GM19025 (cell line): ENCODE measurements at regions not wholly inside any gene's neighbourhood (a gene's known extent, or its start where the extent isn't known, plus 50 kb on each side); places are given as distances from the start of the nearest gene placed in this dataset.

ENCODE experiments used
- ATAC-seq: cut with Tn5 transposase; IDR thresholded peaks from one replicate; pipeline ENCODE4 v1.9.1; 2021; ENCODE audit warnings: mild to moderate bottlenecking, low read depth, moderate library complexity; ENCODE audit not compliant: unreplicated experiment

DNA sequence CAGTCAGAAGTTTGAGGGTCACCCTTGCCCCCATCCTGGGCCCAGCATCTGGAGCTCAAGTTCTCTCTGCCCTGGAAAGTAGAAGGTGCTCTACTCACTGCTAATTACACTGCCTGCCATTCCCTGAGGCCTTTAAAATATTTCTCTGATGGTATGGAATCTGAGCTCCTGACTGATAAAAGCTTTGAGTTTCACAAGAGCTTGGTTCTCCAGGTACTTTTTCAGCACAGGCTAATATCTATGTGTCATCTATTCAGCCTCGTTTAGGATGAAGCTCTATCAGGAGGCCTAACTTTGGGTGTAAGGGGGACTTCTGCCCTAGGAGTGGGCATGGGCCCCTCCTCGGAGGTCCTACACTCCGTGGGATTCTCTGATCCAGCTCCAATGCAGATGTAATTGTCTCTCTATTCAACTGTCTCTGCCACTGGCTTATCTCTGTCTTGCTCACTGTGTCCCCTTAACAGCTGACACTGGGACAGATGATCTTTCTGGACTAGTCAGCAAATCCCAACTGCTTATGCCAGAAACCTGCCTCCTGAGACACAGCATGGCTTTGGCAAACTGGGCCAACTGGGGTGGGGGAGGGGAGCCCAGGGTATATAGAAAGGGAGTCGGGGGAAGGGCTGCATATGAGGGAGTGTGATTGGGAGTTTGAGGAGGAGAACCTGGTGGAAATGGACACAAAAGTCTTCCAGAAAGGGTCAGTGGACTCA, 104.2 kb upstream of the GADD45A start:
- ATAC-seq = no peak

DNA sequence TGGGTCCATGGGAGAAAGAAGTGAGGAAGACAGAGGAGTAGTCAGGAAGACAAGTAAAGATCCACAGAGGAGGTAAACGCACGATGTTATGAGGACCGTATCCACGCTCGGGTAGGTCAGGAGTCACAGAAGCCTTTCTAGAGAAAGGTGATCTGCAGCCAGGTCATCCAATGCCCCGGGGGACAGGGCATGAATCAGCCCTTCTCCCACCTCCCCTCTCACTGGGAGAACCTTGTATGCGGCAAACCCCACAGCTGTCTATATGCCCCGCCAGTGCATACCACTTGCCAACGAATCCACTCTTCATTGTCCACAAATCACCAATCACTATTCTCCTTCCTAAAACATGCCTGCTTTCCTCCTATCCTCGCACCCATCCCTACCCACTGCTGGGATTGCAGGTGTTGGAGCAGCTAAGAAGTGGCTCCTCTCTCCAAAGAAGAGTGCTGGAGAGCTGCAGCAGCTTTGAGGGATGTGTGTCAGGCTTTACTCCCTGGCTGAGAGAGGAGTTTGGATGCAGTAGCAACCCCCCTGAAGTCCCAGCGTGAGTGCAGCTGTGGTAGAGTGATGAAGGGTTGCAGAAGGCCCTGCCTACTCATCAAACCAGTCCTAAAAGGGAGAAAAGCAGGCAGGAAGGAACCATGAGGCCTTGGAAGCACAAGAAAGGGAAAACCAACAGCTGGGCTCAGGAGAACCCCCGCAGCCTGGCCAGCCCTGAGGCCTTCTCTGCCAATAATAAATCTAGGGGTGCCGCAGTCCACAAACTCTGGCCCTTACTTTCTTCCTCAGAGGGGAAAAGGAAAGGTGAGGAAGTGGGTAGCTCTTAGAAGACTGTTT, 102.2 kb upstream of the GADD45A start:
- no peak for ATAC-seq

DNA sequence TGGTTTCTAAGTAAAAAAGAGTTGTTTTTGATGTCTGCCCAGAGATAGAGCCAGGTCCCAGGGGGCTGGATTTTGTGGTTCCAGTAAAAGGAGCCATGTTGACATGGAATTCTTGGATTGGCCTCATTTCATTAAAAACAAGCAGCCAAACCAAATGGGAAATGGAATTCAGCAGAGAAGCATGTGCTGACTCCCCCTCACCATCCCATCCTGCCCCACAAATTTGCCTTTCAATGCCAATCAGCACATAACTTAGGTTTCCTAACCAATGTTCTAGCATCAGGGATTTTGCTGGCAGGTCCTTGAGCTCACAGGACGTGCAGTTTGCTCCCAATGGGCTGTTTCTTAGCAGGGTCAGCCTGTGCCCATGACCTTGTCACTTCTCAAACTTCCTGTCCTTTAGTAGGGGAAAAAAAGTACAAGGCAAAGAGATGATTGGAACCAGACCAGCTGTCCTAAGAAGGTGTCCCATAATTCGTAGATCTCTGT, 101.5 kb upstream of the GADD45A start:
- no peak for ATAC-seq

DNA sequence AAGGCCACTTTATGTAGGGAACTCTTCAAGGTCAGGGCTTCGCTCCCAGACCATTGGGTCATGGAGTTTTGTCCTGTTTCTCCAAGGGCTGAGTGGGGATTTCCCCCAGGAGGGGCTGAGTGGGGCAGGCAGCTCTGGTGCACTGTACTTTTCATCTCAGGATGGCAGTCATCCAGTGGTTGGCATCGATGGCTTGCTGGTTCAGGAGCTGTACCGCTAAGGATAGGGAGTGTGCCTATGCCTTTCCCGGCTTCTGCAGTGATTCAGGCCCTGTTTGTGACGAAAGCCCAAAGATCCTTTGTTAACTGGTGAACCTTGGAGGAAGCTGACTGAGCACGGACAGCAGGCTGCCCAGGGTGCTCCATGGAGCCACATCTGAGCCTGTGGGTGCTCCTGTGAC, 100.1 kb upstream of the GADD45A start:
- no peak for ATAC-seq

DNA sequence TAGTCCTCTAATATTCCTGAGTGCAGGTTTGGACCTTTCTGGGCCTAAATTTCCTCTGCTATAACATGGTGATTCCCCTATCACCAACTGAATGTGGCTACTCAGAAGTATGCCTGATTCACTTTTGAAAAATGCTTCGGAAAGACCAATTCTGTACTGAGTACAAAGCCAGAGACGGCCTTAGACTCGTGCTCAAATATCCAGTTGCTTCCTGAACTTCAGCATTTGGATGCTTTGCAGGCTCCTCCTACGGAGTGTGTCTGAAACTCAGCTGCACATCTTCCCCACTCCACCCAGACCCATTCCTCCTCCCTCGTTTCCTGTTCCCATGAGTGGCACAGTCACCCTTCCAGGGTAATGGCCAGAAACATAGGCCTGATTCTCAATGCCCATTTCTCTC, 98.4 kb upstream of the GADD45A start:
- ATAC-seq = no peak

DNA sequence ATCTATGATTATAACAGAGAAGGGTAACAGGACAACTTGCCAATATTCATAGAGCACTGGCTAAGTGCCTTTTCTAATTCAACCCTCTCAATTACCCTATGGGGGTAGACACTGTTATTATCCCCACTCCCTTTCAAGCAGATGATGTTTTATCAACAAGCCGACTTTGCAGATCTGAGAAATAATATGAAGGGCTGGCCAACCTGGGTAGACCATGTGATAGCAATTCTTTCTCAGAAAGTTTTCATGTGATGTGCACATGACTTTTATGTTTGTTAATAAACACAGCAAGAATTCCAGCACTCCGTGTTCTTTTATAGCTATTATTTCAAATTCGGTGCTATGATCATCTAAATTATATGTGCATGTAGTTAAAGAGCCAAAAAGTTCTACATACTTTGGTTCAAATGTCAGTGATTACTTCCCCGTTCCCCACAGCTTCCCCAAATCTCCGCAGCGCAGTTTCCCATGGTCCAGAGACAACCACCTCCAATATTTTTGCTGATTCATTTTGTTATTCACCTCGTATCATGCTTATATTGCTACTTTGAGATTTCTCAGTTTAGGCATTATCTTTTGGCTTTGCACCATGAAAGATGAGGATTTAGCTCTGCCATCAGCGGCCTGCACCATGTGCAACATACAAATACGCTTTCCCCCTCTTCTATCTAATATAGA, 96.7 kb upstream of the GADD45A start:
- ATAC-seq = no peak

DNA sequence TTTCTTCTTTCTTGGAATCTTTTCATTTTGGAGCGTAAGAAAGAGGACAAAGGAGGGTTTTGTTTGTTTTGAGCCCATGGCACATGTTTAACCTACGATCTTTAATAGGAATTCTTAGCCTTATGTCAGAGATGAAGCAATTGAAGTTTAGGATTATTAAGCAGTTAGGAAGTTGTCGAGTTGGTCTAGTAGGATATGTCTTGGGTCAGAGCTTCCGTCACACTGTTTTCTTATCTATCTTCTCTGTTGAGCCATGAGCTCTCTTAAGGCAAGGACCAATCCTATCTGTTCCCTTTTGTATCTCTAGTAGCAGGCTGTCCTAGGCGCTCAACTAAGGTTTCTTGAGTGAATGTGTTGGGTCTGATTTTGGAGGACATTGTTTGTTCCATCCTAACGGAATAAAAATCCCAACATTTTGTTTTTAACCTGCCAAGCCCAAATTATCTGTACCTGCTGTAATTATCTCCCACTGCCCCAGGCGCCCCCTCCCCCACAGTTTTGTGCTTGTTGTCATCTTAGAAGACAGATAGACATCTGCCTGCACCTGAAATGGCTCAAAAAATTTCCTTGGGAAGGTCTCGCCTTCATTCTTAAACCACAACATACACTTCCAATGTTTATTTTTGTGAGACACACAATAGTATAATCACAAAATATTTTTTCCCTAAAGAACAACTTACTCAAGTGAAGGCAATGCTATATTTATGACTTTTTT, 95.3 kb upstream of the GADD45A start:
- no peak for ATAC-seq

DNA sequence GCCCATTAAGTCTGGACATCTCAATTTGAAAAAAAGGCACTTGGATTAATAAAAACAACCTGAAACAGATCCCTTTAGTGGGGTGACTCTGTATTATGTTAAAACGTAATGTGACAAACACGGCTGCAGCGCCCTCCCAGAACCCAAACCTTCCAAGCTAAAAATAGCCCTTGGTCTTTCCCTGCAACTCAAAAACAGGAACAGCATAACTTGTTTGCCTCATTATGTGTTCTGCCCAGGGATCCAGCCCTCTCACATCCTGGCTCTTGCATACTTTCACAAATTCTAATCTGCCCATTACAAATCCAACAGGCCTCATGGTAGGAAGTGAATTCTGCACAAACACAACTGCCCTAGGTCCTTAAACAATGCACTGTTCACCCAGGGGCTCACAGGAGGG, 94.7 kb upstream of the GADD45A start:
- ATAC-seq = no peak

DNA sequence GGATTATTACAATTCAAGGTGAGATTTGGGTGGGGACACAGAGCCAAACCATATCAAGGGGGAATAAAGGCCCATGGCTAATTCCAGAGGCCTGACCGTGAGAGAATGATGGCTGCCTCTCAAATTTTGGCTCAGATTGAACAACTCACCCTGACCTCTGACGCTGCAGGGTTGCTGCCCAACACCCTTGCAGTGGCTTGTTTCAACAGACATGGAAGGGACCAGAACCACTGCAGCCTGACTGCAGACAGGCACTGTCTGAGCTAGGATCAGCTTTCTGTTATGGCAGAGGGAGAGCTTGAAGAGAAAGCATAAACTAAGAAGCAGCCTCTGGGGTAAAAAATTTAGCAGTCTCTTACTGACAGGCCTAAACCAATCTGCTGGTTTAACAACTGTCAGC, 90.2 kb upstream of the GADD45A start:
- no peak for ATAC-seq

DNA sequence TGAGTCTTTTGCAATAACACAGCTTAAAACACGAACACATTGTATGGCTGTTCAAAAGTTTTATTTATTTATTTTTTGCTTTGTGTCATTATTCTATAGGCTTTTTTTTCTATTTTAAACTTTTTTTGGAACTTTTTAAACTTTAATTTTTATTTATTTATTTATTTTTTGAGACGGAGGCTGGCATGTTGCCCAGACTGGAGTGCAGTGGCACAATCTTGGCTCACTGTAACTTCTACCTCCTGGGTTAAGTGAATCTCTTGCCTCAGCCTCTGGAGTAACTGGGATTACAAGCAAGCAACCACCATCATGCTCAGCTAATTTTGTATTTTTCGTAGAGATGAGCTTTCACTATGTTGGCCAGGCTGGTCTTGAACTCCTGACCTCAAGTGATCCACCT, 88.3 kb upstream of the GADD45A start:
- ATAC-seq = no peak

DNA sequence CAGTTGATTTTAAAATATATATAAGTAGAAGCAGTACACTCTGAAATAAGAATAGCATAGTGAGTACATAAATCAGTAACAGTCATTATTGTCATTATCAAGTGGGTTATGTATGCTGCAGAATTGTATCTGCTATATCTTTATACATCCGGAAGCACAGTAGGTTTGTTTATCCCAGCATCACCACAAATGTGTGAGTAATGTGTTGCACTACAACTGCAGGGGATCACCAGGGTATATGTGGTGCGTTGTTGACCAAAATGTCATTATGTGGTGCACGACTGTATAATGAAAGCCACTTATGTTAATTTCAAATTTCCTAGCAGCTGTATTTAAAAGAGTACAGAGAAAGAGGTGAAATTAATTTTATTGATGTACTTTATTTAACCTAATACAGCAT, 87.7 kb upstream of the GADD45A start:
- no peak for ATAC-seq

DNA sequence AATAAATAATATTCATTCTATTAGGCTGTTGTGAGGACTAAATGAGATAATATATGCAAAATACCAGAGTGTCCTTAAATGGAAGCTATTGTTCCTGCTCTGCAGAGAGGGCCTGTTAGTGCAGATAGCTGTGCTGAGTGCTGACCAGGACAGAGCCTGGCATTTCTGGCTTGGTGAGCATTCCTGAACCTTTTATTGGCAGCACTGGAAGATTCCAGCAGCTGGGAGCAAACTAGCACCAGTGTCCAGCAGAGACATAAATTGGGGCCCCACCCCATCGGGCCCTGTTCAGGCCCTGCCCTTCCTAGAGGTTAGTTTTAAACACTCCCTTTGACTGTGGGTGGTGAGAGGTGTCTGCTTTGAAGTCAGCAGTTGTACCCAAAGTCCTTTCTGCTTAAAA, 85.9 kb upstream of the GADD45A start:
- no peak for ATAC-seq

DNA sequence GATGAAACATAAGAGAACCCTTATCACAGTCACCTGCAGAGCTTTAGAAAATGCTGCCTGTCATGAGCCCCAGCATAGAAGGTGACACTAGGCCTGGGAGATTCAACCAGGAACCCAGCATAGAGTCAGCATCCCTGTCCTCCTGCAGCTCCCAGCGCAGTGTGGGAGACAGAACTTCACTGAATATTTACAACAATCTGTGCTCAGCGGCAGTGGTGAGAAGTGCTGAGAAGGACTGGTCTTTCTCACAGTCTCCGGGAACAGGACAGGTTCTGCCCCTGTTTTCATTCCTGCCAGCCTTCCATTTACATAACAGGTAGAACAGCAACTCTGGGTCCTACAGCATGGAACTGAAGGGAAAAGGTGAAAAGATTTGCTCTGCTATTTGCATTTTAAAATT, 83.5 kb upstream of the GADD45A start:
- ATAC-seq = no peak

DNA sequence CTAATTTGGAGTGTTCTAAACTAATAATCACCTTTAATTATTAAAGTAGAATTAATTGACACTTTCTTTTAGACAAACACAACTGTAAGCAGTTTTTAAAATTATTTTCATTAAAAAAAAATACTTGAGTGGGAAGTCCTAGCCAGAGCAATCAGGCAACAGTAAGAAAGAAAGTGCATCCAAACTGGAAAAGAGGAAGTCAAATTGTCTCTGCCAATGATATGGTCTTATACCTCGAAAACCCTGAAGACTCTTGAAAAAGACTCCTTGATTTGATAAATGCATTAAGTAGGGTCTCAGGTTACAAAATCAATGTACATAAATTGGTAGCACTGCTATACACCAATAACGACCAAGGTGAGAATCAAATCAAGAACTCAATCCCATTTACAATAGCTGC, 83.0 kb upstream of the GADD45A start:
- ATAC-seq = no peak

DNA sequence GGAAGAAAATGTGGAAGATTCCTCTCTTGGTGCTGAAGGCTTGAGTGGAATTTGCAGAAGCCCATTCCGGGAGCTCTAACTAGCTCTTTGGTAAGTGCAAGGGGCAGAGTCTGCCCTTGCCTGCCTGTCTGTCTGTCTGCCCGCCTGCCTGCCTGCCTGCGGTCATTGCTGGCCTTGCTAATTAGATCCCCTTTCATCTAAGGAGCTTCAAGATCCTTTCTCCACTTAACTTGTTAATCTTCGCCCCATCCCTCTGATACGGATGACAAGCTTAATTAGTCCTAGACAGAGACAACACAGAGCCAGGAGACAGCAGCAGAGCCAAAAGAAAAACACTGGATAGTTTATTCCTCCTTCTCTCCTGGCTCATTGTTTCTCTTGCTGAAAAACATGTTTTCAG, 80.2 kb upstream of the GADD45A start:
- ATAC-seq = no peak

DNA sequence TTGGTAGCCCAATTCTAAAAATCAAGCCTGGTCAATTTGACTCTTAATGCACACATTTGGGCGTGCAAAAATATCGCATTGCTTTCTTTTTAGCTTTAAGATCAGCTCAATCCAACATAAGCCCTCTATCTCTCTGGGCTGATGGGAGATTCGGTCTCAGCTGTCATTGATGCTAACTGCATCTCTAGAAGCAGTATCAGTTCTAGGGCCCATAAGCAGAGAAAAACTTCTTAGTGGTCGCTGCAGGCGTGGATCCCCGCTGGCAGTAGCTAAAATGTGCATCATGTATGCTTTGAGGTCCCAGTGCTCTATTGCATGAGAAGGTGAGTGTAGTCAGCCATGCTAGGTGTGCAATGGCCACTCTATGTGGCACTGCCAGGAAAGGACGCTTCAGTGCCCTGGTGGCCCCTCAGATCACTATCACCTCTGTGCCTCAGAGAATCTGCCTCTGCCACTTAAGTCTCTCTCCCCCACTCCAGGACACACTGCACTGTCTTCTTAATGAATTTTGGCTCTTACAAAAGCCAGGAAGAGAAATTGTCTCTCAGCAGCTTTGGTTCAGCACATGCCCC, 79.7 kb upstream of the GADD45A start:
- no peak for ATAC-seq

DNA sequence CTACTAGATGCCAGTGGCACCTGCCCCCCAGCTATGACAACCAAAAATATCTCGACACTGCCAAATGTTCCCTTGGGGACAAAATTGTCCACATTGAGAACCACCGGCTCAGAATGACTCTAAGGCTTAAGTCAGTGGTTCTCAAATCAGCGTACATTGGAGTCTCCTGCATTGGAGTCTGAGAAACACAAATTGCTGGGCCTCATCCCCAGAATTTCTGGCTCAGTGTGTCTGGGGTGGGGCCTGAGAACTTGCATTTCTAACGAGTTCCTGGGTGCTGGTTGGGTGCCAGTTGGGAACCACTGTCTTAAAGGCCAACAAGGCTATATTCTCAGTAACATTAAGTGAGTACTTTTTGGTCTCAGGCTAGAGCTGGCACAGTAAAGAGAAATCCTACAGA, 77.7 kb upstream of the GADD45A start:
- no peak for ATAC-seq

DNA sequence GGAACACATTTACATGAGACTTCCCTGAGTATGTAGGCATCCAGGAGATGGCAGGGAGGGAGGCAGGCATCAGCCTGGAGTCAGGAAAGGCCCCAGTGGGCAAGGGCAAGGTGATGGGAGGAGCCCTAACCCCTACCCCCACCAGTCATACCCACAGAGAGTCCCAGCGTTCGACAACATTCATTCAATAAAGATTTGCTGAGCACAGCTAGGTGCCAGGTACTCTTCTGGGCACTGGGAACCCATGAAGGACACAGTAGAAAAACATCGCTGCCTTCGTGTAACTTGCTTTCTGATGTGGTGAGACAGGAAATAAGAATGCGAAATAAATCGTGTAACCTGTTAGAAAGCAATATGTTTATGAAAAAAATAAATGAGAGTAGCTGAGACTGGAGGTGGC, 77.3 kb upstream of the GADD45A start:
- no peak for ATAC-seq

DNA sequence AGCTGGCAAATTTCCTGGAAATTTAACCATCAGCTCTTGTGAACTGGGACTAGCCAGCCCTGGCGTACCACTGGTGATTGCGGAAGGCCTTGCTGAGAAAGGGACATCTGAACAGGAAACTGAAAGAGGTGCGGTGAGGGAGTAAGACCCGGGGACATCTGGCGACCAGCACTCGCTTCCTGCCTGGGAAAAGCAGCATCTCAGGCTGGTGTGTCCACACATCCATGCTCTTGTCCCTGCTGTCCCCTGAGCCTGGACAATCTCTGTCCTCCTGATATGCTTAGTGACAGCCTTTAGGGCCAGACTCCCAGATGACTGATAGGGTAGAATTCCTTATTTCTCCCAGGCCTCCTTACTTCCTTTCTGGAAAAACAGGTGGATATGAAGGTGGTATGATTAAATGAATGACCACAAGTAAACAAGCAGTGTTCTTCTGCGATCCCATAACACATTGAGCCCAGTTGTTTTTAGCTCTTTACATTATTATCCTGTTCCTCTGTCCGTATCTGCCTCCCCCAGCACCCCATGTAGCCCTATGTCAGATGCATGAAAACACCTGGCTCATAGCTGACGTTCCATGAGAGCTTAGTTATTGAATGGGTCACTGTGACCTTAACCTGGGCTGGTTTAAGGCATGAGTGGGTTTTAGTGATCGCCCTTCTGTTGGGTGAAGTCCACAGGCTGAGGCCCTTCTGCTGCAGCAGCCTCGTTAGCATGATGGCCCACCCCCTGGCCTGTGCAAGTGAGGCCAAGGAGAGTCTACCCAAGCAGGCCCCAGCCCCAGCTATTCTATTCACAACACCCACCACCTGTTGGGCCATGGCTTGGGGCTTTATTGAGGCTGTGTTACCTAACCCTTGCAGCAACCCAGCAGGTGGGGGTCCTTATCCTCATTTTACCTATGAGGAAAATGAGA, 76.1 kb upstream of the GADD45A start:
- ATAC-seq = peak; percentile 19
